ENCODE measurements at regions not wholly inside any gene's neighbourhood (a gene's known extent, or its start where the extent isn't known, plus 50 kb on each side); places are given as distances from the start of the nearest gene placed in this dataset.

DNA sequence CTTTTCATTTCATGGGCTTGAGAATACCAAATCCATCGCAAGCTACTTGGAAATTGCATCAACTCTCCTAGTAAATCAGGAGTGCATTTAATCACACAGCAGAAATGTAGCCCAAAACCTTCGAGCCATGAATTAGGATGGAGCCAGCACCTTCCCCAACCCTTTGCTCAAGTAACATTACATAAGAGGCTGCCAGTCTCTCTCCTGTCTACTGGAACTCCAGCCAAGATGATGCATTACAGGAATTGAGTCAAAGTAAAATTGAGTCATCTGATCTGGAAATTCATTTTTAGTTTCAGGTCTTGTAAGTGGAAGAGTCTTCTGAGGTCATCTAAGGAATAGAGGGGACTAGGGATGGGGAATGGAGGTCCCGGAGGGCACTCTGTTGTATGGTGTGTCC, 69.7 kb upstream of the FHIP2A start:
- TF ChIP-seq POLR2A (IDR thresholded peaks at IDR 0.05; ENCODE audit: borderline replicate concordance, extremely low read depth, insufficient read depth, insufficient read length) (no peak), EZH2 (IDR thresholded peaks at IDR 0.05) (no peak), RAD21 (IDR thresholded peaks at IDR 0.05; ENCODE audit: low read depth) (no peak), POLR2AphosphoS5 (IDR thresholded peaks at IDR 0.05; ENCODE audit: low read depth, low read length) (no peak), EZH2phosphoT487 (IDR thresholded peaks at IDR 0.05; ENCODE audit: borderline replicate concordance) (no peak), YY1 (IDR thresholded peaks at IDR 0.05; ENCODE audit: extremely low read depth, insufficient replicate concordance, low read depth, low read length) (no peak), TCF7L2 (IDR thresholded peaks at IDR 0.05; ENCODE audit: borderline replicate concordance, extremely low read depth, insufficient read depth, insufficient read length) (no peak), SRF (IDR thresholded peaks at IDR 0.05; ENCODE audit: low read depth) (no peak), CEBPB (IDR thresholded peaks at IDR 0.05; ENCODE audit: low read depth) (no peak), SP1 (IDR thresholded peaks at IDR 0.05; ENCODE audit: low read depth) (no peak)
- TF ChIP-seq, protein P1, sequence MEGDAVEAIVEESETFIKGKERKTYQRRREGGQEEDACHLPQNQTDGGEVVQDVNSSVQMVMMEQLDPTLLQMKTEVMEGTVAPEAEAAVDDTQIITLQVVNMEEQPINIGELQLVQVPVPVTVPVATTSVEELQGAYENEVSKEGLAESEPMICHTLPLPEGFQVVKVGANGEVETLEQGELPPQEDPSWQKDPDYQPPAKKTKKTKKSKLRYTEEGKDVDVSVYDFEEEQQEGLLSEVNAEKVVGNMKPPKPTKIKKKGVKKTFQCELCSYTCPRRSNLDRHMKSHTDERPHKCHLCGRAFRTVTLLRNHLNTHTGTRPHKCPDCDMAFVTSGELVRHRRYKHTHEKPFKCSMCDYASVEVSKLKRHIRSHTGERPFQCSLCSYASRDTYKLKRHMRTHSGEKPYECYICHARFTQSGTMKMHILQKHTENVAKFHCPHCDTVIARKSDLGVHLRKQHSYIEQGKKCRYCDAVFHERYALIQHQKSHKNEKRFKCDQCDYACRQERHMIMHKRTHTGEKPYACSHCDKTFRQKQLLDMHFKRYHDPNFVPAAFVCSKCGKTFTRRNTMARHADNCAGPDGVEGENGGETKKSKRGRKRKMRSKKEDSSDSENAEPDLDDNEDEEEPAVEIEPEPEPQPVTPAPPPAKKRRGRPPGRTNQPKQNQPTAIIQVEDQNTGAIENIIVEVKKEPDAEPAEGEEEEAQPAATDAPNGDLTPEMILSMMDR (IDR thresholded peaks at IDR 0.05 in 2 of 3, conservative IDR thresholded peaks at IDR 0.05 in 1 of 3; ENCODE audit: borderline replicate concordance in 1 of 3, insufficient read depth in 1 of 3, low read depth in 2 of 3, low read length in 2 of 3): no peak
- TF ChIP-seq, protein P2, sequence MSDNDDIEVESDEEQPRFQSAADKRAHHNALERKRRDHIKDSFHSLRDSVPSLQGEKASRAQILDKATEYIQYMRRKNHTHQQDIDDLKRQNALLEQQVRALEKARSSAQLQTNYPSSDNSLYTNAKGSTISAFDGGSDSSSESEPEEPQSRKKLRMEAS (IDR thresholded peaks at IDR 0.05): no peak
- TF ChIP-seq, protein P3, sequence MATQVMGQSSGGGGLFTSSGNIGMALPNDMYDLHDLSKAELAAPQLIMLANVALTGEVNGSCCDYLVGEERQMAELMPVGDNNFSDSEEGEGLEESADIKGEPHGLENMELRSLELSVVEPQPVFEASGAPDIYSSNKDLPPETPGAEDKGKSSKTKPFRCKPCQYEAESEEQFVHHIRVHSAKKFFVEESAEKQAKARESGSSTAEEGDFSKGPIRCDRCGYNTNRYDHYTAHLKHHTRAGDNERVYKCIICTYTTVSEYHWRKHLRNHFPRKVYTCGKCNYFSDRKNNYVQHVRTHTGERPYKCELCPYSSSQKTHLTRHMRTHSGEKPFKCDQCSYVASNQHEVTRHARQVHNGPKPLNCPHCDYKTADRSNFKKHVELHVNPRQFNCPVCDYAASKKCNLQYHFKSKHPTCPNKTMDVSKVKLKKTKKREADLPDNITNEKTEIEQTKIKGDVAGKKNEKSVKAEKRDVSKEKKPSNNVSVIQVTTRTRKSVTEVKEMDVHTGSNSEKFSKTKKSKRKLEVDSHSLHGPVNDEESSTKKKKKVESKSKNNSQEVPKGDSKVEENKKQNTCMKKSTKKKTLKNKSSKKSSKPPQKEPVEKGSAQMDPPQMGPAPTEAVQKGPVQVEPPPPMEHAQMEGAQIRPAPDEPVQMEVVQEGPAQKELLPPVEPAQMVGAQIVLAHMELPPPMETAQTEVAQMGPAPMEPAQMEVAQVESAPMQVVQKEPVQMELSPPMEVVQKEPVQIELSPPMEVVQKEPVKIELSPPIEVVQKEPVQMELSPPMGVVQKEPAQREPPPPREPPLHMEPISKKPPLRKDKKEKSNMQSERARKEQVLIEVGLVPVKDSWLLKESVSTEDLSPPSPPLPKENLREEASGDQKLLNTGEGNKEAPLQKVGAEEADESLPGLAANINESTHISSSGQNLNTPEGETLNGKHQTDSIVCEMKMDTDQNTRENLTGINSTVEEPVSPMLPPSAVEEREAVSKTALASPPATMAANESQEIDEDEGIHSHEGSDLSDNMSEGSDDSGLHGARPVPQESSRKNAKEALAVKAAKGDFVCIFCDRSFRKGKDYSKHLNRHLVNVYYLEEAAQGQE (IDR thresholded peaks at IDR 0.05; ENCODE audit: low read depth): no peak
